HG03175 (cell line): ENCODE measurements at regions not wholly inside any gene's neighbourhood (a gene's known extent, or its start where the extent isn't known, plus 50 kb on each side); places are given as distances from the start of the nearest gene placed in this dataset.

Experiments used
- ATAC-seq: cut with Tn5 transposase; IDR thresholded peaks from one replicate; pipeline ENCODE4 v1.9.1; 2021; ENCODE audit warnings: mild to moderate bottlenecking, moderate library complexity; ENCODE audit not compliant: unreplicated experiment

- no peak for ATAC-seq
Observed at GRCh38 chr2:236688563-236689392, 119.2 kb downstream of the ACKR3 start.

GRCh38 chr2:236689393-236689700 lies 119.7 kb downstream of the ACKR3 start:
- no peak for ATAC-seq

GRCh38 chr2:236689981-236690380 lies 120.4 kb downstream of the ACKR3 start:
- ATAC-seq = no peak

- no peak for ATAC-seq
Observed at GRCh38 chr2:236690726-236691125, 121.1 kb downstream of the ACKR3 start.

GRCh38 chr2:236691799-236692167 lies 122.2 kb downstream of the ACKR3 start:
- ATAC-seq = no peak

GRCh38 chr2:236692937-236693336 lies 123.3 kb downstream of the ACKR3 start:
- ATAC-seq = no peak

- no peak for ATAC-seq
Observed at GRCh38 chr2:236693531-236693930, 123.9 kb downstream of the ACKR3 start.

GRCh38 chr2:236694146-236694888 lies 124.7 kb downstream of the ACKR3 start:
- no peak for ATAC-seq

GRCh38 chr2:236696834-236697233 lies 127.2 kb downstream of the ACKR3 start:
- no peak for ATAC-seq

GRCh38 chr2:236698016-236698627 lies 128.5 kb downstream of the ACKR3 start:
- no peak for ATAC-seq

- no peak for ATAC-seq
Observed at GRCh38 chr2:236700703-236701102, 131.1 kb downstream of the ACKR3 start.

- ATAC-seq = no peak
Observed at GRCh38 chr2:236702657-236703372, 133.2 kb downstream of the ACKR3 start.

GRCh38 chr2:236703373-236703709 lies 133.7 kb downstream of the ACKR3 start:
- ATAC-seq = no peak

- no peak for ATAC-seq
Observed at GRCh38 chr2:236703906-236704305, 134.3 kb downstream of the ACKR3 start.

- ATAC-seq = no peak
Observed at GRCh38 chr2:236704887-236705286, 135.3 kb downstream of the ACKR3 start.

GRCh38 chr2:236705295-236706105 lies 135.9 kb downstream of the ACKR3 start:
- no peak for ATAC-seq

GRCh38 chr2:236706288-236706687 lies 136.7 kb downstream of the ACKR3 start:
- no peak for ATAC-seq

GRCh38 chr2:236706803-236707202 lies 137.2 kb downstream of the ACKR3 start:
- ATAC-seq = no peak

GRCh38 chr2:236711440-236711839 lies 141.8 kb downstream of the ACKR3 start:
- ATAC-seq = no peak

GRCh38 chr2:236712304-236712703 lies 142.7 kb downstream of the ACKR3 start:
- ATAC-seq = no peak
